ENCODE measurements at regions not wholly inside any gene's neighbourhood (a gene's known extent, or its start where the extent isn't known, plus 50 kb on each side); places are given as distances from the start of the nearest gene placed in this dataset.
"Not testable (repeated sequence)": the region's sequence is repeated elsewhere in the genome, so short reads cannot be mapped to it uniquely, and the experiment has no call there.

GRCh38 chr10:53183733-53184132 lies 411.1 kb upstream of the MBL2 start:
- ChIA-PET POLR2A (ENCODE audit: low non-redundant PET) (no interaction called here), CTCF (no interaction called here)

GRCh38 chr10:53177468-53177867 lies 404.9 kb upstream of the MBL2 start:
- ChIA-PET POLR2A (ENCODE audit: low non-redundant PET) (no interaction called here), CTCF (no interaction called here)
- TF ChIP-seq CTCF (conservative IDR thresholded peaks at IDR 0.05; ENCODE audit: low read depth), result no peak
- DNase-seq (ENCODE audit: low spot score), result no peak
- H3K27ac ChIP-seq, result no peak overlapping the region

More at GRCh38 chr10:53183733-53184132, 411.1 kb upstream of the MBL2 start:
- no peak for TF ChIP-seq CTCF (conservative IDR thresholded peaks at IDR 0.05; ENCODE audit: low read depth)
- no peak overlapping the region for H3K27ac ChIP-seq
- no peak for DNase-seq (ENCODE audit: low spot score)

- DNase-seq (ENCODE audit: low spot score), result no peak
- H3K27ac ChIP-seq, result no peak overlapping the region
- ChIA-PET CTCF (no interaction called here), POLR2A (ENCODE audit: low non-redundant PET) (no interaction called here)
- TF ChIP-seq CTCF (conservative IDR thresholded peaks at IDR 0.05; ENCODE audit: low read depth), result no peak
Observed at GRCh38 chr10:53166325-53166724, 393.7 kb upstream of the MBL2 start.

- DNase-seq (ENCODE audit: low spot score), result no peak
- ChIA-PET CTCF (no interaction called here), POLR2A (ENCODE audit: low non-redundant PET) (no interaction called here)
- no peak for TF ChIP-seq CTCF (conservative IDR thresholded peaks at IDR 0.05; ENCODE audit: low read depth)
- no peak overlapping the region for H3K27ac ChIP-seq
Observed at GRCh38 chr10:53162856-53163255, 390.3 kb upstream of the MBL2 start.

GRCh38 chr10:53161231-53161630 lies 388.6 kb upstream of the MBL2 start:
- DNase-seq (ENCODE audit: low spot score), result no peak
- H3K27ac ChIP-seq, result no peak overlapping the region
- CTCF ChIA-PET, result no interaction called here
- no peak for TF ChIP-seq CTCF (conservative IDR thresholded peaks at IDR 0.05; ENCODE audit: low read depth)
- POLR2A ChIA-PET (ENCODE audit: low non-redundant PET), result no interaction called here

- H3K27ac ChIP-seq; DNase-seq (ENCODE audit: low spot score); CTCF ChIA-PET; POLR2A ChIA-PET (ENCODE audit: low non-redundant PET): not testable (repeated sequence)
Observed at GRCh38 chr10:53155674-53156073, 383.1 kb upstream of the MBL2 start.

GRCh38 chr10:53153831-53154230 lies 381.2 kb upstream of the MBL2 start:
- POLR2A ChIA-PET (ENCODE audit: low non-redundant PET), result no interaction called here
- no peak overlapping the region for H3K27ac ChIP-seq
- CTCF ChIA-PET, result no interaction called here
- DNase-seq (ENCODE audit: low spot score), result no peak
- TF ChIP-seq CTCF (conservative IDR thresholded peaks at IDR 0.05; ENCODE audit: low read depth), result no peak
